ENCODE measurements at regions not wholly inside any gene's neighbourhood (a gene's known extent, or its start where the extent isn't known, plus 50 kb on each side); places are given as distances from the start of the nearest gene placed in this dataset.
"Not testable (repeated sequence)": the region's sequence is repeated elsewhere in the genome, so short reads cannot be mapped to it uniquely, and the experiment has no call there.

DNA sequence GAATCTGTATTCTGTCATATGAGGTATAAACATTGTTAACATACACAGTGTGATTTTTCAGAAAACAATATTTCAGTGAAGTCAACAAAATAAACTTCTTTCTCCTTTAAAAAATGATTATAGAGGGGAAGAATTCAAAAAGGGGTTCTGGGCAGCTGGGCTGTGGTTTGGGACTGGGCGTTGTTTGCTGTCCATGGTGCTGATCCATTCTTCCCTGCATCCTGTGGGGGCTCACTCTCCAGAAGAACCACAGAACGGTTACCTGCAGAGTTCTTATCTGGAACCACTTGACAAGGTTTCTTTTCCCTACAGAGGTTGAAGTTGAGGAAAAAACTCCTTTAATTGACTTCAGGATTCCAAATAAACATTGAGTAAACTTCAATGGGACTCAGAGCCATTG is 1091.0 kb downstream of the CDH8 start:
- TF ChIP-seq, protein P1, sequence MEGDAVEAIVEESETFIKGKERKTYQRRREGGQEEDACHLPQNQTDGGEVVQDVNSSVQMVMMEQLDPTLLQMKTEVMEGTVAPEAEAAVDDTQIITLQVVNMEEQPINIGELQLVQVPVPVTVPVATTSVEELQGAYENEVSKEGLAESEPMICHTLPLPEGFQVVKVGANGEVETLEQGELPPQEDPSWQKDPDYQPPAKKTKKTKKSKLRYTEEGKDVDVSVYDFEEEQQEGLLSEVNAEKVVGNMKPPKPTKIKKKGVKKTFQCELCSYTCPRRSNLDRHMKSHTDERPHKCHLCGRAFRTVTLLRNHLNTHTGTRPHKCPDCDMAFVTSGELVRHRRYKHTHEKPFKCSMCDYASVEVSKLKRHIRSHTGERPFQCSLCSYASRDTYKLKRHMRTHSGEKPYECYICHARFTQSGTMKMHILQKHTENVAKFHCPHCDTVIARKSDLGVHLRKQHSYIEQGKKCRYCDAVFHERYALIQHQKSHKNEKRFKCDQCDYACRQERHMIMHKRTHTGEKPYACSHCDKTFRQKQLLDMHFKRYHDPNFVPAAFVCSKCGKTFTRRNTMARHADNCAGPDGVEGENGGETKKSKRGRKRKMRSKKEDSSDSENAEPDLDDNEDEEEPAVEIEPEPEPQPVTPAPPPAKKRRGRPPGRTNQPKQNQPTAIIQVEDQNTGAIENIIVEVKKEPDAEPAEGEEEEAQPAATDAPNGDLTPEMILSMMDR (IDR thresholded peaks at IDR 0.05; ENCODE audit: unreplicated experiment) = no peak

DNA sequence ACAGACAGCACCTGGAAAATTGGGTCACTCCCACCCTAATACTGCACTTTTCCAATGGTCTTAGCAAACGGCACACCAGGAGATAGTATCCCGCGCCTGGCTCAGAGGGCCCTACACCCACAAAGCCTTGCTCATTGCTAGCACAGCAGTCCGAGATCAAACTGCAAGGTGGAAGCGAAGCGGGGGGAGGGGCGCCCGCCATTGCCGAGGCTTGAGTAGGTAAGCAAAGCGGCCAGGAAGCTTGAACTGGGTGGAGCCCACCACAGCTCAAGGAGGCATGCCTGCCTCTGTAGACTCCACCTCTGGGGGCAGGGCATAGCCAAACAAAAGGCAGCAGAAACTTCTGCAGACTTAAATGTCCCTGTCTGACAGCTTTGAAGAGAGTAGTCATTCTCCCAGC is 1100.0 kb downstream of the CDH8 start:
- POLR2A ChIA-PET; intact Hi-C loops (cut with micrococcal nuclease); H3K36me3 Mint-ChIP-seq (ENCODE audit: insufficient read depth, unreplicated experiment); H3K27ac Mint-ChIP-seq (ENCODE audit: low read depth, unreplicated experiment); H3K4me3 Mint-ChIP-seq (ENCODE audit: unreplicated experiment); BruUV-seq (replicated peaks); DNase-seq (ENCODE audit: unreplicated experiment); H3K9me3 Mint-ChIP-seq (ENCODE audit: unreplicated experiment); H3K4me1 Mint-ChIP-seq (ENCODE audit: insufficient read depth, unreplicated experiment): not testable (repeated sequence)
- peaks cover 50% of the 10 kb centered on the region for H3K27me3 Mint-ChIP-seq (ENCODE audit: insufficient read depth, unreplicated experiment)
- CTCF ChIA-PET = interaction anchor here (0.7 kb wide), 1 partner anchor 485 kb away, joined by 3 read pairs; no protein-coding TSS in a partner anchor

More for the DNA sequence above, 1091.0 kb downstream of the CDH8 start:
- BruUV-seq (replicated peaks) = no TSS peak
- Mint-ChIP-seq H3K4me3 (ENCODE audit: unreplicated experiment) (no peak overlapping the region), H3K9me3 (ENCODE audit: unreplicated experiment) (no peaks in the 10 kb centered on the region), H3K27me3 (ENCODE audit: insufficient read depth, unreplicated experiment) (peaks cover 9% of the 10 kb centered on the region), H3K36me3 (ENCODE audit: insufficient read depth, unreplicated experiment) (no peaks in the 10 kb centered on the region), H3K4me1 (ENCODE audit: insufficient read depth, unreplicated experiment) (no peaks in the 10 kb centered on the region), H3K27ac (ENCODE audit: low read depth, unreplicated experiment) (no peak overlapping the region)
- intact Hi-C loops (cut with micrococcal nuclease) = loop anchor here (10.0 kb wide), 1 partner anchor 100 kb away; no protein-coding TSS in a partner anchor
- POLR2A ChIA-PET = no interaction called here
- DNase-seq (ENCODE audit: unreplicated experiment) = no peak
- CTCF ChIA-PET = no interaction called here

DNA sequence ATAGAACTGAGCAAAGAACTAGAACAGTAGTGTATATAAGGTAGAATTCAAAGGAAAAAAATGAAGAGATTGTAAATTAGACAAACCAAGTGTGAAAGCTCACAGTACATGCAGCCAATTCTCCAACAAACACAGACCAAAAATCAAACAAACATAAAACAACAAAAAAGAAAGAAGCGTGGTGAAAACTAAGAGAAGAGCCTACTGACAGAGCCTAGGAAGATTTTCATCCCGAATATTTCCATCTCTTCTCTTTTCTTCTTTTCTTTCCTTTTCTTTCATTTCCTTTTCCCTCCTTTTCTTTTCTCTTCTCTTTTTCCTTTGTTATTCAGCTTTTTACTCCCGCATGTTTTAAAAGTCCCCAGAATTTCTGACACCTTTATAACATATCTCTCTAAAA is 1103.6 kb downstream of the CDH8 start:
- ChIA-PET CTCF (interaction anchor here (1.0 kb wide), 1 partner anchor 19 kb away, joined by 3 read pairs; no protein-coding TSS in a partner anchor), POLR2A (interaction anchor here (1.0 kb wide), 1 partner anchor 22 kb away, joined by 5 read pairs; no protein-coding TSS in a partner anchor)
- Mint-ChIP-seq H3K9me3 (ENCODE audit: unreplicated experiment) (no peaks in the 10 kb centered on the region), H3K4me3 (ENCODE audit: unreplicated experiment) (no peak overlapping the region), H3K4me1 (ENCODE audit: insufficient read depth, unreplicated experiment) (no peaks in the 10 kb centered on the region), H3K27ac (ENCODE audit: low read depth, unreplicated experiment) (no peak overlapping the region), H3K27me3 (ENCODE audit: insufficient read depth, unreplicated experiment) (peaks cover 46% of the 10 kb centered on the region), H3K36me3 (ENCODE audit: insufficient read depth, unreplicated experiment) (no peaks in the 10 kb centered on the region)
- no peak for DNase-seq (ENCODE audit: unreplicated experiment)
- intact Hi-C loops (cut with micrococcal nuclease) = no loop called here
- no TSS peak for BruUV-seq (replicated peaks)
- TF ChIP-seq, protein P1 (IDR thresholded peaks at IDR 0.05; ENCODE audit: unreplicated experiment) = no peak

DNA sequence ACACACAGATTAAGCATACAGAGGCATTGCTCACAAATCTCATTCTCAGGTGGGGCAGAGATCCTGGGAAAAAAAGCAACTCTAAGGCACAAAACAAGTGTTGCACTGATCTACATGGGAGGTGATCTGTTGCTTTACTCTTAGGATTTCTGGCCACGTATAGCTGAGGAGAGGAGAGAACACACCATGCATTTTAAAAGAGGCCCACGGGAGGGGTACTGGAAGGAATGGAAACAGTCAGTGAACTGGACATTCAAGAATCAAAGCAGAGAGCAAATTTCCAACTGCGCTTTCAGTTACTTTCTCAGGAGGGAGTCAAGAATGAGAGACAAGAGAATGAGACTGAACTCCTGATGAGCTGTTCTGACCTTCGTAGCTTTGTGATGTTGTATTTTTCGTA is 1105.9 kb downstream of the CDH8 start:
- TF ChIP-seq, protein P1 (IDR thresholded peaks at IDR 0.05; ENCODE audit: unreplicated experiment) = no peak

DNA sequence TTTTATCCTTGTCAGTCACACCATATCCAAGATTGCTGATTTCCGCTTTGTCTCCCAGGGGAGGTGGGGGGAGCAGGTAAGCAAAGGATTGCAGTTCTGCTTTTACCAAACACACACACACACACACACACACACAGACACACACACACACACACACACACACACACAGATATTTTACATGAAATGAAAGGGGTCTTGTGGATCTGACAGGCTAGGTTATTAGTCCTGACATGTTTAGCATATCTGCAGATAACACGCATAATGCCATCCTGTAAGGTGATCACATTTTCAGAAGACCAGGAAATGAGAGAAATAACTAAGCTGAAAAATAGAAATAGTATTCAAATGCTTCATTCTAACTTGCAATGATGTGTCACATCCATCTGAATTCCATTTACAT is 1113.3 kb downstream of the CDH8 start:
- no peaks in the 10 kb centered on the region for H3K4me1 Mint-ChIP-seq (ENCODE audit: insufficient read depth, unreplicated experiment)
- no peaks in the 10 kb centered on the region for H3K27me3 Mint-ChIP-seq (ENCODE audit: insufficient read depth, unreplicated experiment)
- TF ChIP-seq, protein P1 (IDR thresholded peaks at IDR 0.05; ENCODE audit: unreplicated experiment) = no peak

More for the DNA sequence above, 1105.9 kb downstream of the CDH8 start:
- Mint-ChIP-seq H3K4me1 (ENCODE audit: insufficient read depth, unreplicated experiment) (no peaks in the 10 kb centered on the region), H3K9me3 (ENCODE audit: unreplicated experiment) (no peaks in the 10 kb centered on the region), H3K27me3 (ENCODE audit: insufficient read depth, unreplicated experiment) (peaks cover 46% of the 10 kb centered on the region), H3K36me3 (ENCODE audit: insufficient read depth, unreplicated experiment) (no peaks in the 10 kb centered on the region), H3K27ac (ENCODE audit: low read depth, unreplicated experiment) (no peak overlapping the region), H3K4me3 (ENCODE audit: unreplicated experiment) (no peak overlapping the region)
- BruUV-seq (replicated peaks) = no TSS peak
- intact Hi-C loops (cut with micrococcal nuclease) = no loop called here
- DNase-seq (ENCODE audit: unreplicated experiment) = no peak
- CTCF ChIA-PET = interaction anchor here (0.6 kb wide), 1 partner anchor 355 kb away, joined by 3 read pairs; no protein-coding TSS in a partner anchor
- POLR2A ChIA-PET = no interaction called here

More for the DNA sequence above, 1113.3 kb downstream of the CDH8 start:
- Mint-ChIP-seq H3K27ac (ENCODE audit: low read depth, unreplicated experiment) (no peak overlapping the region), H3K36me3 (ENCODE audit: insufficient read depth, unreplicated experiment) (no peaks in the 10 kb centered on the region), H3K4me3 (ENCODE audit: unreplicated experiment) (no peak overlapping the region), H3K9me3 (ENCODE audit: unreplicated experiment) (no peaks in the 10 kb centered on the region)
- intact Hi-C loops (cut with micrococcal nuclease) = no loop called here
- ChIA-PET POLR2A (no interaction called here), CTCF (interaction anchor here (0.6 kb wide), 1 partner anchor 1207 kb away, joined by 3 read pairs; no protein-coding TSS in a partner anchor)
- BruUV-seq (replicated peaks) = no TSS peak
- no peak for DNase-seq (ENCODE audit: unreplicated experiment)
